HL-60 (cell line): ENCODE measurements at regions not wholly inside any gene's neighbourhood (a gene's known extent, or its start where the extent isn't known, plus 50 kb on each side); places are given as distances from the start of the nearest gene placed in this dataset.

ENCODE experiments used
- DNase-seq, 2 experiments: peaks; one replicate each; pipeline ENCODE4 v3.0.0-alpha.2; 2010 to 2020; ENCODE audit warnings: low read depth in 1 of 2, low spot score in 1 of 2
- H3K27ac ChIP-seq: fragments of 250-450 bp; sonication (Bioruptor Pico); replicated peaks from 2 replicates; pipeline ENCODE4 v1.5.1; 2020; ENCODE audit warnings: mild to moderate bottlenecking, moderate library complexity
- H3K27me3 ChIP-seq: fragments of 250-450 bp; sonication (Bioruptor Pico); 2 replicates; pipeline ENCODE4 v1.5.1; 2021; ENCODE audit warnings: mild to moderate bottlenecking, moderate library complexity; ENCODE audit not compliant: insufficient read depth, poor library complexity, severe bottlenecking
- H3K4me3 ChIP-seq: replicated peaks from 2 replicates; pipeline ENCODE4 v1.5.1; 2011; ENCODE audit warnings: mild to moderate bottlenecking, control low read depth, low read length; ENCODE audit not compliant: insufficient read depth
- GABPA ChIP-seq: IDR thresholded peaks from 2 replicates; pipeline ENCODE4 v1.6.1; 2012; ENCODE audit warnings: low read depth
- POLR2AphosphoS5 ChIP-seq: IDR thresholded peaks from 2 replicates; pipeline ENCODE4 v1.6.1; 2012; ENCODE audit warnings: low read depth
- SPI1 ChIP-seq: IDR thresholded peaks from 2 replicates; pipeline ENCODE4 v1.6.1; 2012; ENCODE audit warnings: low read depth, mild to moderate bottlenecking, borderline replicate concordance
- TF ChIP-seq, protein P1 (sequence below): IDR thresholded peaks from one replicate; pipeline ENCODE4 v1.5.1; 2011; ENCODE audit warnings: low read length, control low read depth, inconsistent platforms; ENCODE audit not compliant: insufficient read depth
- TF ChIP-seq, protein P2 (sequence below): IDR thresholded peaks from 2 replicates; pipeline ENCODE4 v1.6.1; 2012; ENCODE audit warnings: low read depth; ENCODE audit not compliant: insufficient replicate concordance

DNA sequence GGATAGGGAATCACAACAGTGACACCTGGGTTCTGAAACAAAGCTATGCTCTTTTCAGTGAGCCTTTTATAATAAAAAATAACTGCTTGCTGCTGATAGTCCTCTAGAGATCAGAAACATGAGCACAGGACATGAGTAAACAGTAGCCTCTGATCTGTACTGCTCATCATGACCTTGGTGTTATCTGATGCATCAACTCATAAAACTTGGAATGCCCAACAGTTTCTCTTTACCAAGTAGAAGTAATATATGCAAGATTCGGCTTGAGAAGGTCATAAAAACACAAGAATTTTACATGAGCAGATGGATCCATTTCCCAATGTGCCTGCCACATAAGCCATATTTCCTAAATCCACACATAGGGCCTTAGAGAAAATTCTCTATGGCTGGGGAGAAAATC is 318.3 kb upstream of the GRAMD2B start:
- no peaks in the 10 kb centered on the region for H3K27me3 ChIP-seq
- no peak overlapping the region for H3K4me3 ChIP-seq
- no peak overlapping the region for H3K27ac ChIP-seq
- TF ChIP-seq POLR2AphosphoS5 (no peak), SPI1 (no peak), GABPA (no peak)
- TF ChIP-seq, protein P1, sequence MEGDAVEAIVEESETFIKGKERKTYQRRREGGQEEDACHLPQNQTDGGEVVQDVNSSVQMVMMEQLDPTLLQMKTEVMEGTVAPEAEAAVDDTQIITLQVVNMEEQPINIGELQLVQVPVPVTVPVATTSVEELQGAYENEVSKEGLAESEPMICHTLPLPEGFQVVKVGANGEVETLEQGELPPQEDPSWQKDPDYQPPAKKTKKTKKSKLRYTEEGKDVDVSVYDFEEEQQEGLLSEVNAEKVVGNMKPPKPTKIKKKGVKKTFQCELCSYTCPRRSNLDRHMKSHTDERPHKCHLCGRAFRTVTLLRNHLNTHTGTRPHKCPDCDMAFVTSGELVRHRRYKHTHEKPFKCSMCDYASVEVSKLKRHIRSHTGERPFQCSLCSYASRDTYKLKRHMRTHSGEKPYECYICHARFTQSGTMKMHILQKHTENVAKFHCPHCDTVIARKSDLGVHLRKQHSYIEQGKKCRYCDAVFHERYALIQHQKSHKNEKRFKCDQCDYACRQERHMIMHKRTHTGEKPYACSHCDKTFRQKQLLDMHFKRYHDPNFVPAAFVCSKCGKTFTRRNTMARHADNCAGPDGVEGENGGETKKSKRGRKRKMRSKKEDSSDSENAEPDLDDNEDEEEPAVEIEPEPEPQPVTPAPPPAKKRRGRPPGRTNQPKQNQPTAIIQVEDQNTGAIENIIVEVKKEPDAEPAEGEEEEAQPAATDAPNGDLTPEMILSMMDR: no peak
- TF ChIP-seq, protein P2, sequence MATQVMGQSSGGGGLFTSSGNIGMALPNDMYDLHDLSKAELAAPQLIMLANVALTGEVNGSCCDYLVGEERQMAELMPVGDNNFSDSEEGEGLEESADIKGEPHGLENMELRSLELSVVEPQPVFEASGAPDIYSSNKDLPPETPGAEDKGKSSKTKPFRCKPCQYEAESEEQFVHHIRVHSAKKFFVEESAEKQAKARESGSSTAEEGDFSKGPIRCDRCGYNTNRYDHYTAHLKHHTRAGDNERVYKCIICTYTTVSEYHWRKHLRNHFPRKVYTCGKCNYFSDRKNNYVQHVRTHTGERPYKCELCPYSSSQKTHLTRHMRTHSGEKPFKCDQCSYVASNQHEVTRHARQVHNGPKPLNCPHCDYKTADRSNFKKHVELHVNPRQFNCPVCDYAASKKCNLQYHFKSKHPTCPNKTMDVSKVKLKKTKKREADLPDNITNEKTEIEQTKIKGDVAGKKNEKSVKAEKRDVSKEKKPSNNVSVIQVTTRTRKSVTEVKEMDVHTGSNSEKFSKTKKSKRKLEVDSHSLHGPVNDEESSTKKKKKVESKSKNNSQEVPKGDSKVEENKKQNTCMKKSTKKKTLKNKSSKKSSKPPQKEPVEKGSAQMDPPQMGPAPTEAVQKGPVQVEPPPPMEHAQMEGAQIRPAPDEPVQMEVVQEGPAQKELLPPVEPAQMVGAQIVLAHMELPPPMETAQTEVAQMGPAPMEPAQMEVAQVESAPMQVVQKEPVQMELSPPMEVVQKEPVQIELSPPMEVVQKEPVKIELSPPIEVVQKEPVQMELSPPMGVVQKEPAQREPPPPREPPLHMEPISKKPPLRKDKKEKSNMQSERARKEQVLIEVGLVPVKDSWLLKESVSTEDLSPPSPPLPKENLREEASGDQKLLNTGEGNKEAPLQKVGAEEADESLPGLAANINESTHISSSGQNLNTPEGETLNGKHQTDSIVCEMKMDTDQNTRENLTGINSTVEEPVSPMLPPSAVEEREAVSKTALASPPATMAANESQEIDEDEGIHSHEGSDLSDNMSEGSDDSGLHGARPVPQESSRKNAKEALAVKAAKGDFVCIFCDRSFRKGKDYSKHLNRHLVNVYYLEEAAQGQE: no peak
- no peak for DNase-seq

DNA sequence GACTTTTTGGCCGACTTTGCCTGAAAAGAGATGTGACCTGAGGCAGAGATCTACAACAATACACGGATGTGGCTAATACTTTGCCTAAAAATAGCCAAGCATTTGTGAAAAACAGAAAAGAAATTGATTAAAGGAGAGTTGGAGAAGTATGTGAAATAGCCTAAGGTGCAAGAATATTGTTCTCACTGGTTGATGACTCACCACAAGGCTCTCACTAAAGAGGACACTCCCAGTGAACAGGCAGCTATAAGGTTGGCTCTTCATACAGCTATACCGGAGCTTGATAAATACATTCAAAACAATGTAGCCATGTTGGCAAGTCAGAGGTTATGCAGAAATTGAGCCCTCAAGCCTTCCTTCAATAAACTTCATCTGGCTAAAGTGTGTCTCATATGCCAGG is 317.2 kb upstream of the GRAMD2B start:
- Histone ChIP-seq H3K27me3 (no peaks in the 10 kb centered on the region), H3K27ac (no peak overlapping the region), H3K4me3 (no peak overlapping the region)
- TF ChIP-seq POLR2AphosphoS5 (no peak), SPI1 (no peak)
- TF ChIP-seq, protein P2: no peak
- TF ChIP-seq, protein P1: no peak
- no peak for DNase-seq

DNA sequence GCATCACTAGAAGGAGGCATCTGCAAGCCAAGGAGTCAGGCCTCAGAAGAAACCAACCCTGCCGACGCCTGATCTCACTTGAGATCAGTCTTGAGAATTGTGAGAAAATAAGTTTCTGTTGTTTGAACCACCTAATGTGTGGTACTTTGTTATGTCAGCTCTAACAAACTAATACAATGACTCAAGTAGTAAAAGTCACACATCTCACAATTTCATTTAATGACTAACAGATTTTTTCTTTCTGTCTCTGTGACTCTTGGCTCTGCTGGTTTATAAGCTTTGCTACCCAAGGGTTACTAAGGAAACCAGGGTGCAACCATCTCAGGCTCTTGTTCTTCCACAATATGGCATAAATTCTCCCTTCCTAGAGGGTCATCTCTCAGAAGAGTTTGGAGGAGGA is 315.8 kb upstream of the GRAMD2B start:
- TF ChIP-seq, protein P2: no peak
- no peak for TF ChIP-seq SPI1
- TF ChIP-seq, protein P1: no peak
- TF ChIP-seq GABPA: no peak
- no peak for TF ChIP-seq POLR2AphosphoS5
- Histone ChIP-seq H3K27me3 (no peaks in the 10 kb centered on the region), H3K4me3 (no peak overlapping the region), H3K27ac (no peak overlapping the region)
- DNase-seq: no peak
